ENCODE measurements at regions not wholly inside any gene's neighbourhood (a gene's known extent, or its start where the extent isn't known, plus 50 kb on each side); places are given as distances from the start of the nearest gene placed in this dataset.
A peak's percentile ranks its signal among the peaks of the same experiment; 100 is the strongest.

- DNase-seq, result no peak
Measured at GRCh38 chr9:78567693-78568092, 270.8 kb downstream of the PSAT1 start.

GRCh38 chr9:78568774-78569173 is 271.8 kb downstream of the PSAT1 start:
- DNase-seq, result no peak

GRCh38 chr9:78572266-78572665 is 275.3 kb downstream of the PSAT1 start:
- DNase-seq, result no peak

GRCh38 chr9:78573205-78573604 is 276.3 kb downstream of the PSAT1 start:
- DNase-seq, result no peak

GRCh38 chr9:78573669-78574068 is 276.7 kb downstream of the PSAT1 start:
- no peak for DNase-seq

GRCh38 chr9:78574354-78575045 is 277.6 kb downstream of the PSAT1 start:
- no peak for DNase-seq

GRCh38 chr9:78575081-78575480 is 278.2 kb downstream of the PSAT1 start:
- no peak for DNase-seq

- no peak for DNase-seq
Measured at GRCh38 chr9:78575771-78576170, 278.8 kb downstream of the PSAT1 start.

GRCh38 chr9:78577156-78577906 is 280.4 kb downstream of the PSAT1 start:
- no peak for DNase-seq

- no peak for DNase-seq
Measured at GRCh38 chr9:78578072-78578471, 281.1 kb downstream of the PSAT1 start.

- DNase-seq, result no peak
Measured at GRCh38 chr9:78582821-78583220, 285.9 kb downstream of the PSAT1 start.

GRCh38 chr9:78584589-78584988 is 287.7 kb downstream of the PSAT1 start:
- no peak for DNase-seq

- no peak for DNase-seq
Measured at GRCh38 chr9:78585909-78586308, 289.0 kb downstream of the PSAT1 start.

GRCh38 chr9:78590068-78590467 is 293.1 kb downstream of the PSAT1 start:
- no peak for DNase-seq

GRCh38 chr9:78592811-78593210 is 295.9 kb downstream of the PSAT1 start:
- no peak for DNase-seq

- no peak for DNase-seq
Measured at GRCh38 chr9:78595200-78595945, 298.4 kb downstream of the PSAT1 start.

- DNase-seq, result no peak
Measured at GRCh38 chr9:78596346-78596745, 299.4 kb downstream of the PSAT1 start.

GRCh38 chr9:78598120-78598519 is 301.2 kb downstream of the PSAT1 start:
- DNase-seq, result no peak

- no peak for DNase-seq
Measured at GRCh38 chr9:78599926-78600325, 303.0 kb downstream of the PSAT1 start.

GRCh38 chr9:78601957-78602565 is 305.1 kb downstream of the PSAT1 start:
- peak; percentile 73 for DNase-seq

GRCh38 chr9:78605041-78606000 is 308.4 kb downstream of the PSAT1 start:
- DNase-seq, result no peak

GRCh38 chr9:78606001-78606379 is 309.1 kb downstream of the PSAT1 start:
- DNase-seq, result no peak
